RWPE1 (cell line): ENCODE measurements at regions not wholly inside any gene's neighbourhood (a gene's known extent, or its start where the extent isn't known, plus 50 kb on each side); places are given as distances from the start of the nearest gene placed in this dataset.
A peak's percentile ranks its signal among the peaks of the same experiment; 100 is the strongest.

Source experiments
- CTCF ChIA-PET: fragments of 350-600 bp; sonication (Branson Sonifier 250); formaldehyde crosslinking; extraction: SDS; loops from one replicate; lab custom pipeline; 2021; lab: Yijun Ruan, JAX
- POLR2A ChIA-PET: fragments of 400-600 bp; formaldehyde crosslinking; extraction: SDS; loops from one replicate; lab custom pipeline; 2020; ENCODE audit warnings: antibody characterized with exemption; ENCODE audit not compliant: low non-redundant PET; lab: Yijun Ruan, JAX
- DNase-seq: peaks from one replicate; pipeline ENCODE4 v3.0.0; 2012; ENCODE audit warnings: low spot score
- H3K27ac ChIP-seq: fragments of 450-650 bp; 2 replicates; pipeline ENCODE4 v1.5.1; 2017
- TF ChIP-seq, protein P1 (sequence below): fragments of 450-650 bp; conservative IDR thresholded peaks from 2 replicates; pipeline ENCODE4 v1.5.1; 2017; ENCODE audit warnings: low read depth, mild to moderate bottlenecking

DNA sequence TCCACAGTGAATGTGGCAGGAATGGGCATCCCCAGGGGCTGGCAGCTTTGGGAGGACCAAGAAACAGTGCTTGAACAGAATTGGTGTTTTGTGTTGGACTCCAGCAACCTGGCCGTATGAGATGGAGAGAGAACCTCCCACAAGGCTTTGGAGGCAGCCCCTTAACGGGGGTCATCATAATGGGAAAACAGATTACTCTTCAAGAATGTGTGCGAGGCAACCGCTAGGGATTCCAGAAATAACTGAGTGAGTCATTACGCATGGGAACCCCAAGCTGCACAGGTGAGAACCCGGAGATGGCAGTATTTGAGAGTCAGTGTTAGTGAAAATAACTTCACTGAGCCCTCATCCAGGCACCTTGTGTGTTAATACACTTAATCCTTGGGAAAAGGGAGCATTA lies 567.8 kb upstream of the TBX3 start:
- ChIA-PET CTCF (no interaction called here), POLR2A (no interaction called here)
- TF ChIP-seq, protein P1, sequence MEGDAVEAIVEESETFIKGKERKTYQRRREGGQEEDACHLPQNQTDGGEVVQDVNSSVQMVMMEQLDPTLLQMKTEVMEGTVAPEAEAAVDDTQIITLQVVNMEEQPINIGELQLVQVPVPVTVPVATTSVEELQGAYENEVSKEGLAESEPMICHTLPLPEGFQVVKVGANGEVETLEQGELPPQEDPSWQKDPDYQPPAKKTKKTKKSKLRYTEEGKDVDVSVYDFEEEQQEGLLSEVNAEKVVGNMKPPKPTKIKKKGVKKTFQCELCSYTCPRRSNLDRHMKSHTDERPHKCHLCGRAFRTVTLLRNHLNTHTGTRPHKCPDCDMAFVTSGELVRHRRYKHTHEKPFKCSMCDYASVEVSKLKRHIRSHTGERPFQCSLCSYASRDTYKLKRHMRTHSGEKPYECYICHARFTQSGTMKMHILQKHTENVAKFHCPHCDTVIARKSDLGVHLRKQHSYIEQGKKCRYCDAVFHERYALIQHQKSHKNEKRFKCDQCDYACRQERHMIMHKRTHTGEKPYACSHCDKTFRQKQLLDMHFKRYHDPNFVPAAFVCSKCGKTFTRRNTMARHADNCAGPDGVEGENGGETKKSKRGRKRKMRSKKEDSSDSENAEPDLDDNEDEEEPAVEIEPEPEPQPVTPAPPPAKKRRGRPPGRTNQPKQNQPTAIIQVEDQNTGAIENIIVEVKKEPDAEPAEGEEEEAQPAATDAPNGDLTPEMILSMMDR, result no peak
- no peak overlapping the region for H3K27ac ChIP-seq
- DNase-seq, result peak; percentile 12

DNA sequence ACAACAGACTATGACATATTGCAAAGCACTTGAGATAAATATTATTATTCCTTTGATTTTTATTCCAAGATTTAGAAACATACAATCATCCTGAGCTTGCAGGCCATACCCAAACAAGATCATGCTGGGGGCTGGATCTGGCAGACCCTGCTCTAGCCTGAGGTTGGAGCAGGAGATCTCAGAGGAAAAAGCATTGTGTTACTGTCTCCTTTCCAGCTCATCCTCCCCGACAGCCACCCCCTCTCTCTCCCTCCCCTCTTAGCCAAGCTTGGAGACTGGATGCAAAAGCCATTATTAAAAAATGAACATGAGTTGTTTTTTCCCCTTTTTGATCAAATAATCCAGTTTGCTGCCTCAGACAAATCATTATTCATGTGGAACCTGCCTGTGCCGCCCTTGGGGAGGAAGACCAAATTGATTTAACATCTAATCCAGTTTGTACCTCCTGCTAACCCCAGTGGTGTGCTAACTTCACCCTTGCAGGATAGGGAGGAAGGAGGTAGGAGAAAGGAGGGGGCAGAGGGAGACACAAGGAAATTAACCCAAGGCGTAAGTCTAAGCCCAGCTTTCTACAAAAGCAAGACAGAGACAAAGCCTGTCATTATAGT lies 565.8 kb upstream of the TBX3 start:
- H3K27ac ChIP-seq, result no peak overlapping the region
- POLR2A ChIA-PET, result no interaction called here
- CTCF ChIA-PET, result no interaction called here
- TF ChIP-seq, protein P1, result no peak
- no peak for DNase-seq

DNA sequence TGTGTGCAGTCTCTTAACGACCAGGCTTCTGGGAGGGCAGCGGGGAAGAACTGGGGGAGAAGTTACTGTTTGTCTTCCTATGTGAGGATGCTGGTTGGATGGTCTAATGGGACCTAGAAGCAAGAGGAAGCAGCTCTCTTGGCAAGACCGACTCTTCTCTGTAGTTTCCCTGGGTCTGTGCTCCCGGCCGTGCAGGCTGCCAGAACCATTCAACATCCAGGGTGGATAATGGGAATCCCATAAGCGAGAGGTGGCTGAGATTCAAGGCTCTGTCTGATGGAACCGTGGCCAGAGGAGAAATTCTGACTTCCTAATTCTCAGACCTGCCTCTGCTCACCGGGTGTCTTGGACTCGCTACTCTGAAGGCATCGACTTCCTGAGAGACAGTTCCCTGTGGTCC lies 561.0 kb upstream of the TBX3 start:
- ChIA-PET CTCF (interaction anchor here (0.7 kb wide), 1 partner anchor 558 kb away, joined by 3 read pairs; no protein-coding TSS in a partner anchor), POLR2A (no interaction called here)
- DNase-seq, result no peak

DNA sequence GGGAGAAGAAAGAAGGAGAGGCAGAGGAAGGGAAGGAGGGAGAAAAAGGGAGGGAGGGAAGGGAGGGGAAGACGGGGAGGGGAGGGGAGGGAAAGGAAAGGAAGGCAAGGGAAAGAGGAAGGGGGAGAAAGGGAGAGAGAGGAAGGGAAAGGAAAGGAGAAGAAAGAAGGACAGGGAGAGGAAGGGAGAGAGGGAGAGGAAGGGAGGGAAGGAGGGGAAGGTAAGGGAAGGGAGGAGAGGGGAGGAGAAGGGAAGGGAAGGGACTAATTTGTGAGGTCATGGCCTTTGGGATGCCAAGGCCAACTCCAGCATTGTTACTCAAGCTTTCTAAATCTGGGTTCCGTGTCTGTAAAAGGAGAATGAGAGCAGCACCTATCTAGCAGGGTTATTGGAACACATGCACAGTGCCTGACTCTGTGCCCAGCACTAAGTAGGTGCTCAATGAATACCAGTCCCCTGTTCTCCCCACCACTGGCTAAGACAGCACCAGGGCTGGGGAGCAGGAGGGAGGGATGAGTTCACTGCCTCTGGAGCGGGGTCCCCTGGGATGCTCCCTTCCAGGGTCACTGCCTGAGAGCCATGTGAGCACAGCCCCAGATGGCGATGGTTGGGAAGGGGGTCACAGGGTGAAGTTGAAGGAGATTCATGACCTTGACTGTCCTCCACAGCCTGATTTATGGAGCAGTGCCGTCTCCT lies 560.1 kb upstream of the TBX3 start:
- ChIA-PET POLR2A (no interaction called here), CTCF (interaction anchor here (0.6 to 0.7 kb wide), 3 partner anchors 357 to 1690 kb away, joined by 3 read pairs; no protein-coding TSS in a partner anchor)
- no peak for DNase-seq
- TF ChIP-seq, protein P1, result no peak
- H3K27ac ChIP-seq, result no peak overlapping the region

More for the DNA sequence above, 561.0 kb upstream of the TBX3 start:
- TF ChIP-seq, protein P1, result no peak
- H3K27ac ChIP-seq, result no peak overlapping the region

DNA sequence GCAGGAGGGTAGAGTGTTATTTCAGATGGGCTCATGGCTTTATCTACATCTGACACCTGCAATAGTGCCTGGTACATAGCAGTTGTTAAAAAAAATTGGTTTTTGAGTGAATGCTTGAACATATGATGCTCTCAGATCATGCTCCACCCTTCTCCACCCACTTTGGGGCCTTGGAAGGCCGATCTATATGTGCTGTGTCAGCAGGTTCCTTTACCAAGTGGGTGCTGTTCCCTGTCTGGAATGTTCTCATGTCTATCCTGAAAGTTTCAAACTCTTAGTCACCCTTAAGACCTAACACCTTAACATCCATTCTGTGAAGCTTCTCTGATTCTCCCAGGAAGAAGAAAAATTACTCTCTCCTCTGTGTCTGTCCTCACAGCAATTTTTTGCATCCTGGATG lies 556.3 kb upstream of the TBX3 start:
- TF ChIP-seq, protein P1, result no peak
- H3K27ac ChIP-seq, result no peak overlapping the region
- CTCF ChIA-PET, result no interaction called here
- DNase-seq, result no peak
- POLR2A ChIA-PET, result no interaction called here

DNA sequence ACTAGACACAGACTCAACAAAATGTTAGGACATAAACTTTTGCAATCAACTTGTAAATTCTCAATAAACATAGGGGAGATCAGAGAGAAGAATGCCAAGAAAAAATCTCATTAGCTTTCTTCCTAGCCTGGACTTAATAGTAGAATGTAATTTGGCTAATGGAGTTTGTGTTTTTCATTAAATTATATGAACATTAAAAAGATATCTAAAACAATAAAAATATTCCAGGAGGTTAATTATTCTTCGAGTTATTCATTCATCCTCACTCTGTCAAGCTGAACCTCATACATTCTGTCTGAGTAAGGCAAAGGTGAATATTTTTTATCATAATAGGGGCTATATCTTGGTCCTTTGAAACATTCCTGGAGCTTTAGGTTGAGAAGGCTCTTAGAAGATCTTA lies 551.9 kb upstream of the TBX3 start:
- H3K27ac ChIP-seq, result no peak overlapping the region
- no peak for DNase-seq
- ChIA-PET POLR2A (interaction anchor here (0.6 kb wide), 1 partner anchor 552 kb away, joined by 3 read pairs; the partner anchor contains the start of gene TBX3), CTCF (no interaction called here)
- TF ChIP-seq, protein P1, result no peak
